ENCODE measurements at regions not wholly inside any gene's neighbourhood (a gene's known extent, or its start where the extent isn't known, plus 50 kb on each side); places are given as distances from the start of the nearest gene placed in this dataset.

GRCh38 chr2:111703759-111704158 is 180.2 kb downstream of the ANAPC1 start:
- no peak for FAIRE-seq

GRCh38 chr2:111704246-111704645 is 179.7 kb downstream of the ANAPC1 start:
- FAIRE-seq, result no peak

GRCh38 chr2:111705239-111705638 is 178.8 kb downstream of the ANAPC1 start:
- FAIRE-seq, result no peak

DNA sequence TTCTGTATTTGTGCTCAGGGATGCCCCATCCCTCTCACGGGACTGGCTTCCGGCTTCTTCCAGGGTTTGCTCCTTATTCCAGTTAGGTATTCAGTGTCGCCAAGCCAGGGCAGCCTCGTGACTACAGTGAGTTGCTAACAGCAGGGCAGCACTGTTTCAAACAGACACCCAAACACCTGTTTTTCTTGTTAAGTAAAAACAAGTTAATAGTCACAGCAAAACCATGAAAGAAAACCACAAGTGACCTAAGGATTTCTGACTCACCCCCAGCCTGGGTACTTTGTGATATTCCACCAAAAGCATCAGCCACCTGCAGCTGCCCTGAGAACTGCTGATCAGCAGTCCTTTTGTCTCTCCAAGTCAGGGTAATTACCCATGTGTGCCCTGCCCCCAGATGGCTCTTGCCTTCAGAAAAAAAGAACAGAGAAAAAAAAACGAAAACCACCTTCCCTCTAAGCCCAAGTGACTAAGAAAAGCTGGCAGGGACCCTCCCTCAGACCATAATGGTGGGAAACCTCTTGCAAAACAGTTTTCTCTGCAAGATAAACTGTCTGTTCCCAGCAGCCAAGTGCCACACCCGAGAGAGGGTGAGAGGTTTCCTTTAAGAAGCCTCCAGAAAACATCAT is 178.2 kb downstream of the ANAPC1 start:
- FAIRE-seq, result no peak

- no peak for FAIRE-seq
Observed at GRCh38 chr2:111706481-111707001, 177.5 kb downstream of the ANAPC1 start.

GRCh38 chr2:111707700-111708099 is 176.3 kb downstream of the ANAPC1 start:
- no peak for FAIRE-seq

GRCh38 chr2:111708476-111709180 is 175.4 kb downstream of the ANAPC1 start:
- FAIRE-seq, result no peak

- FAIRE-seq, result no peak
Observed at GRCh38 chr2:111709321-111709720, 174.7 kb downstream of the ANAPC1 start.

DNA sequence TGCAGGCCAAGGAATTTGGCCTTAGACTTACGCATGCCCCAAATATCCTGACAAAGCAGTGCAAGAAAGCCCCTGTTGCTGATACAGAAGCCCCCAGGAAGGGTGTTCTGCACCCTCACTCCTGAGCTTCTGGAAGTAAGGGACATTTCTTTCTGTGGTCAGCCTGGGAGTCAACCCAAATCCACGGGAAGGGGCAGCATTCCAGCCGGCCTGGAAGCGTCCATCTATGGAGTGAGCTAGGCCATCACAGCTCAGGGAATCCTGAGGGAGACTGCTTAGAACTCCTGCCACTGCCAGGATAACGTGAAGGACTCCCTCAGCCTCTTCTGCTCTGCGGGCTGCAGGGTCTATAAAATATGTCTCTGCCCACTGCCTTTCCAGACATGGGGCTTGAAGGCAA is 173.9 kb downstream of the ANAPC1 start:
- no peak for FAIRE-seq

- no peak for FAIRE-seq
Observed at GRCh38 chr2:111710613-111711012, 173.4 kb downstream of the ANAPC1 start.

DNA sequence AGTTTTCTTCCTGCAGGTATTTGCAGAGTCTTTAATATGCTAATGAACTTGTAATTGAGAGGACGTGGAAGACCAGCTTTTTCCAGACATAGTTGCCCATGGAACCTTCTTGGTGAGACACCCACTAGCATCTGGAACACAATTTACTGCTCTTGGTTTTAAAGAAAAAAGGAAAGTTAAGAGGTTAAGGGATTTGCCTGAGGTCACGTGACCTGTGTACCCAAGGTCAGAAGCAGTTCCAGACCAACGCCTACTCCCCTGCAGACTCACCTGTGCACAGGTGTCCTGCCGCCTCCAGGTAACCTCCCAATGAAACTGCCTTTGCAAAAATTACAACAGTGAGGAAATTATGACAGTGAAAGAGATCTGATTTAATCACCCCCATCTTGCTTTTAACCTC is 172.7 kb downstream of the ANAPC1 start:
- no peak for FAIRE-seq

- FAIRE-seq, result no peak
Observed at GRCh38 chr2:111712361-111712760, 171.6 kb downstream of the ANAPC1 start.

DNA sequence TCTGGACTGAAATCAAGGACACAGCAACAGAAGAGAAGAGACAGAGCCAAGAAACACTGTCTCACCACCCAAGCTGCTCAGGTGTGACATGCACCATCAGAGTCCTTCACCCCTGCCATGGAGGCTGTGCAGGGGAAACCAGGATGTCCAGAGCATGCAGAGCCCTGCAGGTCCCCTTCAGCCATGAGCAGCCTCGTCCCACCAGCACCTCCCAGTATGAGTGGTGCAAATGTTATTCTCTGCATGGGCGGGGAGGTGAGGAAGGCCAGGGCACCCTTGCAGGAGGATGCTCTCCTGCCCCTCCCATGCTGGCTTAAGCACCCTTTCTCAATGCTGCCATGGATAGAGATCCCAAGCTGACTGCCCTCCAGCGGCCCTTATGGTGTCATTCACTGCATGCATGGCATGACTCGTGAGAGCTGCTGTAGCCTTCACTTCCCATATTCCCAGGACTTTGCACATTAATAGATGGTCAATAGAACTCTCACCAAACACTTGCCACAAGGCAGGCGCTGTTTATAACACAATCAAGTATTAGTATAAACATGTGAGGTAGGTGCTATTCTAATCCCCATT is 171.0 kb downstream of the ANAPC1 start:
- no peak for FAIRE-seq

- FAIRE-seq, result no peak
Observed at GRCh38 chr2:111715987-111716904, 167.7 kb downstream of the ANAPC1 start.

DNA sequence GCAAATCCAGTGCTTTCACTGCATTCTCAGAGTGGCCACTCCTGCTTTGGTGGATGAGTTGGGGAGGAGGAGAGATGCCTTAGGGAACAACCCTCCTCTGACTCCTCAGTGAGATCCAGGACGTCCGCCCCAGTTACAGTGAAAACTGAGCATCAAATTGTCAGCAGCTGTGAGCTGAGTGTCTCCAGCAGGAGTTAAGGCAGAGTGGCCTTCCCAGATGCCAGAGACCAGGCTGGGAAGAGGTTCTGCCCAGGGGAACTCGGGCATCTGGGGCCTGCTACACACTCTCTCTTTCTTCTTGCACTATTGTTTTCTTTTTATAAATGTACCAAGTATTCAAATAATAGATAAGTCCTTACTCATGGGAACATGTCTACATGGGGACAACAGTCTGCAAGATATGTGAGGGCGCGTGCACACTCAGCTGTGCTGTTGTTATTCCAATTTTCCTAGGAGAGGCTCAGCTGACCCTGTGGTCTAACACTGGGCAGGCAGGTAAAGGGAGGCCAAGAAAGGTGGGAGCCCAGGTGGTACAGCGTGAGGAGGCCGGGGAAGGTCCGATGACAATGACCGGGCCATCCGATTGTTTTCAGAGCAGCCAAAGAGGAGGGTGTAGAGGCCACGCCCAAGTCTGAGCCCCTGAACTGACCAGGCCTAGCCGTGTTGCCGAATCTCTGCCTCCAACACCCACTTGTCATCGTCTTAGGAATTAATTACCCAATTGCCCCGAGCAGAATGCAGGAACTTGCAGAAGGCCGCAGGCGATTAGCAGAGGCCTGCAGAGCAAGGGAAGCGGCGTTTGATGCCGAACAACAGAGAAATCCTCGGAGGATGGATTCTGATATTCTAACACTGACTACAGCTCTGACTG is 166.9 kb downstream of the ANAPC1 start:
- no peak for FAIRE-seq
